Gastrocnemius medialis (tissue), 4 donors: ENCODE measurements at regions not wholly inside any gene's neighbourhood (a gene's known extent, or its start where the extent isn't known, plus 50 kb on each side); places are given as distances from the start of the nearest gene placed in this dataset.
"Not testable (repeated sequence)": the region's sequence is repeated elsewhere in the genome, so short reads cannot be mapped to it uniquely, and the experiment has no call there.

Experiments used
- ATAC-seq, 2 donors: fragments of 150-250 bp; one replicate each; pipeline ENCODE4 v1.9.1; 2016
- DNase-seq, 2 donors: peaks; one replicate each; pipeline ENCODE4 v3.0.0-alpha.2; 2019
- H3K27ac ChIP-seq, 4 donors: fragments of 200-600 bp; sonication (generic); 1 replicate in 1 of 4; 2 replicates in 3 of 4; pipeline ENCODE4 v1.5.1; 2016 to 2018; ENCODE audit warnings: mild to moderate bottlenecking in 2 of 4, moderate library complexity in 1 of 4
- H3K27me3 ChIP-seq, 3 donors: fragments of 200-600 bp; sonication (generic) in 2 of 3; 1 replicate in 1 of 3; 2 replicates in 2 of 3; pipeline versions ENCODE4 v1.5.1 to v1.6.0; 2016 to 2019; ENCODE audit warnings: mild to moderate bottlenecking in 1 of 3, moderate library complexity in 1 of 3
- H3K36me3 ChIP-seq, 2 donors: fragments of 200-600 bp; sonication (generic) in 1 of 2; one replicate each; pipeline ENCODE4 v1.5.1; 2017 to 2018
- H3K4me1 ChIP-seq, 2 donors: fragments of 200-600 bp; sonication (generic) in 1 of 2; one replicate each; pipeline ENCODE4 v1.5.1; 2016 to 2017; ENCODE audit warnings: mild to moderate bottlenecking in 2 of 2
- H3K4me3 ChIP-seq, 4 donors: fragments of 200-600 bp; sonication (generic) in 3 of 4; 1 replicate in 1 of 4; 2 replicates in 3 of 4; pipeline ENCODE4 v1.5.1; 2016 to 2019; ENCODE audit warnings: mild to moderate bottlenecking in 2 of 4
- H3K9me3 ChIP-seq, 3 donors: fragments of 200-600 bp; sonication (generic) in 2 of 3; 1 replicate in 1 of 3; 2 replicates in 2 of 3; pipeline ENCODE4 v1.5.1; 2016 to 2019
- CTCF ChIP-seq, 5 experiments: fragments of 450-650 bp in 3 of 5; fragments of 200-600 bp in 2 of 5; sonication (generic) in 2 of 5; IDR thresholded peaks in 4 of 5; conservative IDR thresholded peaks in 1 of 5; 1 replicate in 4 of 5; 2 replicates in 1 of 5; pipeline ENCODE4 v1.5.1; 2016 to 2019; ENCODE audit warnings: antibody characterized with exemption in 5 of 5, mild to moderate bottlenecking in 3 of 5, moderate library complexity in 3 of 5
- POLR2A ChIP-seq, 2 donors: fragments of 450-650 bp; IDR thresholded peaks; one replicate each; pipeline ENCODE4 v1.6.1; 2017; ENCODE audit warnings: antibody characterized with exemption in 2 of 2, mild to moderate bottlenecking in 2 of 2, moderate library complexity in 2 of 2
- in situ Hi-C, 4 donors: fragments of 200-750 bp; cut with MboI; loops; one replicate each; pipeline versions ENCODE4 v1.15.0 to v1.8.0; 2017; ENCODE audit warnings: low sequenced_read_pairs in 4 of 4
- intact Hi-C: fragments of 100-400 bp; cut with DNase I; formaldehyde crosslinking; loops from one replicate; pipeline ENCODE4 v1.15.1; 2023; ENCODE audit warnings: low total_unique reads

GRCh38 chrX:5307416-5307815 lies 921.3 kb downstream of the NLGN4X start:
- ATAC-seq: no peak
- intact Hi-C loops (no loop called here), in situ Hi-C loops (no loop called here)
- H3K9me3 ChIP-seq: no peaks in the 10 kb centered on the region
- no peaks in the 10 kb centered on the region for H3K4me1 ChIP-seq
- no peak for TF ChIP-seq CTCF (IDR thresholded peaks at IDR 0.05 in 4 of 5, conservative IDR thresholded peaks at IDR 0.05 in 1 of 5)
- no peak for TF ChIP-seq POLR2A (IDR thresholded peaks at IDR 0.05)
- no peaks in the 10 kb centered on the region for H3K36me3 ChIP-seq
- no peak overlapping the region for H3K27ac ChIP-seq
- H3K27me3 ChIP-seq: no peaks in the 10 kb centered on the region
- no peak for DNase-seq
- no peak overlapping the region for H3K4me3 ChIP-seq

GRCh38 chrX:5306654-5307121 lies 922.0 kb downstream of the NLGN4X start:
- no peak for TF ChIP-seq CTCF (IDR thresholded peaks at IDR 0.05 in 4 of 5, conservative IDR thresholded peaks at IDR 0.05 in 1 of 5)
- TF ChIP-seq POLR2A (IDR thresholded peaks at IDR 0.05): no peak
- no peaks in the 10 kb centered on the region for H3K36me3 ChIP-seq
- H3K4me3 ChIP-seq: no peak overlapping the region
- no peaks in the 10 kb centered on the region for H3K27me3 ChIP-seq
- ATAC-seq: no peak
- intact Hi-C loops: no loop called here
- H3K9me3 ChIP-seq: no peaks in the 10 kb centered on the region
- H3K27ac ChIP-seq: no peak overlapping the region
- H3K4me1 ChIP-seq: no peaks in the 10 kb centered on the region
- in situ Hi-C loops: no loop called here
- peak; percentile 2 to 10 for DNase-seq

GRCh38 chrX:5305452-5305851 lies 923.2 kb downstream of the NLGN4X start:
- no peak for ATAC-seq
- Histone ChIP-seq H3K4me3 (no peak overlapping the region), H3K27me3 (no peaks in the 10 kb centered on the region), H3K9me3 (no peaks in the 10 kb centered on the region), H3K4me1 (no peaks in the 10 kb centered on the region), H3K27ac (no peak overlapping the region), H3K36me3 (no peaks in the 10 kb centered on the region)
- in situ Hi-C loops: no loop called here
- intact Hi-C loops: no loop called here
- TF ChIP-seq POLR2A (IDR thresholded peaks at IDR 0.05): no peak
- no peak for TF ChIP-seq CTCF (IDR thresholded peaks at IDR 0.05 in 4 of 5, conservative IDR thresholded peaks at IDR 0.05 in 1 of 5)
- no peak for DNase-seq

- H3K27ac ChIP-seq: no peak overlapping the region
- peaks cover 0 to 2% (median 0%) of the 10 kb centered on the region in 3 donors for H3K9me3 ChIP-seq
- TF ChIP-seq CTCF (IDR thresholded peaks at IDR 0.05 in 4 of 5, conservative IDR thresholded peaks at IDR 0.05 in 1 of 5): no peak
- TF ChIP-seq POLR2A (IDR thresholded peaks at IDR 0.05): no peak
- no peak overlapping the region for H3K4me3 ChIP-seq
- H3K27me3 ChIP-seq: no peaks in the 10 kb centered on the region
- intact Hi-C loops (no loop called here), in situ Hi-C loops (no loop called here)
- H3K36me3 ChIP-seq: no peaks in the 10 kb centered on the region
- ATAC-seq: no peak
- DNase-seq: no peak
- H3K4me1 ChIP-seq: no peaks in the 10 kb centered on the region
Measured at GRCh38 chrX:5295004-5295403, 933.7 kb downstream of the NLGN4X start.

GRCh38 chrX:5290635-5291034 lies 938.0 kb downstream of the NLGN4X start:
- H3K36me3 ChIP-seq: no peaks in the 10 kb centered on the region
- in situ Hi-C loops: no loop called here
- intact Hi-C loops: no loop called here

GRCh38 chrX:5289949-5290348 lies 938.7 kb downstream of the NLGN4X start:
- H3K36me3 ChIP-seq, ATAC-seq, H3K9me3 ChIP-seq, H3K27me3 ChIP-seq, DNase-seq, in situ Hi-C loops, H3K4me1 ChIP-seq, intact Hi-C loops, H3K27ac ChIP-seq, H3K4me3 ChIP-seq: not testable (repeated sequence)

More at GRCh38 chrX:5290635-5291034, 938.0 kb downstream of the NLGN4X start:
- no peak for ATAC-seq
- Histone ChIP-seq H3K4me1 (no peaks in the 10 kb centered on the region), H3K4me3 (no peak overlapping the region), H3K27ac (no peak overlapping the region), H3K27me3 (no peaks in the 10 kb centered on the region), H3K9me3 (peaks cover 0 to 7% (median 0%) of the 10 kb centered on the region in 3 donors)
- no peak for TF ChIP-seq CTCF (IDR thresholded peaks at IDR 0.05 in 4 of 5, conservative IDR thresholded peaks at IDR 0.05 in 1 of 5)
- no peak for TF ChIP-seq POLR2A (IDR thresholded peaks at IDR 0.05)
- no peak for DNase-seq
